ENCODE measurements at regions not wholly inside any gene's neighbourhood (a gene's known extent, or its start where the extent isn't known, plus 50 kb on each side); places are given as distances from the start of the nearest gene placed in this dataset.

GRCh38 chr18:55038162-55038561 lies 78.9 kb upstream of the CCDC68 start (continued):
- TF ChIP-seq ZFP3 (tag by site-specific recombination; IDR thresholded peaks at IDR 0.05; ENCODE audit: low read depth), result no peak
- no peak for TF ChIP-seq SCRT1 (tag by site-specific recombination; IDR thresholded peaks at IDR 0.05; ENCODE audit: borderline replicate concordance)
- no peak for TF ChIP-seq ZNF426 (tag by site-specific recombination; IDR thresholded peaks at IDR 0.05)
- TF ChIP-seq GLI4 (tag by site-specific recombination; IDR thresholded peaks at IDR 0.05), result no peak
- no peak for TF ChIP-seq ZNF776 (tag by site-specific recombination; IDR thresholded peaks at IDR 0.05; ENCODE audit: borderline replicate concordance)
- no peak for TF ChIP-seq SCRT2 (tag by site-specific recombination; IDR thresholded peaks at IDR 0.05)
- TF ChIP-seq ZNF214 (tag by site-specific recombination; IDR thresholded peaks at IDR 0.05; ENCODE audit: borderline replicate concordance), result no peak

- POLR2A ChIA-PET, result no interaction called here
- TF ChIP-seq ZFP41 (tag by site-specific recombination; IDR thresholded peaks at IDR 0.05; ENCODE audit: borderline replicate concordance), result no peak
- no peak for TF ChIP-seq INSM2 (tag by site-specific recombination; IDR thresholded peaks at IDR 0.05)
- TF ChIP-seq GLIS2 (tag by site-specific recombination; IDR thresholded peaks at IDR 0.05), result no peak
- TF ChIP-seq SCRT2 (tag by site-specific recombination; IDR thresholded peaks at IDR 0.05), result no peak
- TF ChIP-seq ZNF184 (tag by site-specific recombination; IDR thresholded peaks at IDR 0.05), result no peak
- no peak for TF ChIP-seq ZNF138 (tag by site-specific recombination; IDR thresholded peaks at IDR 0.05; ENCODE audit: borderline replicate concordance)
- no peak for TF ChIP-seq ZNF132 (tag by site-specific recombination; IDR thresholded peaks at IDR 0.05; ENCODE audit: borderline replicate concordance)
- no peak for TF ChIP-seq ZNF146 (tag by site-specific recombination; IDR thresholded peaks at IDR 0.05)
- TF ChIP-seq ZNF148 (tag by site-specific recombination; IDR thresholded peaks at IDR 0.05; ENCODE audit: borderline replicate concordance), result no peak
- no peak for TF ChIP-seq SETDB1 (IDR thresholded peaks at IDR 0.05; ENCODE audit: insufficient read length, low read length)
- TF ChIP-seq ZNF280C (tag by site-specific recombination; IDR thresholded peaks at IDR 0.05), result no peak
- no peak for TF ChIP-seq ZNF23 (tag by site-specific recombination; IDR thresholded peaks at IDR 0.05; ENCODE audit: borderline replicate concordance)
- Histone ChIP-seq H3K9me3 (ENCODE audit: control insufficient read depth, insufficient read depth, low read depth, low read length) (no peaks in the 10 kb centered on the region), H3K4me1 (ENCODE audit: control insufficient read depth, insufficient read depth, low read length) (no peaks in the 10 kb centered on the region), H3K27ac (ENCODE audit: extremely low read depth, low read depth, low read length) (no peak overlapping the region), H3K36me3 (ENCODE audit: control insufficient read depth in 2 of 2, insufficient read depth in 1 of 2, low read length in 2 of 2) (no peaks in the 10 kb centered on the region), H3K4me3 (ENCODE audit: low read depth, low read length) (no peak overlapping the region)
- CTCF ChIA-PET, result no interaction called here
Observed at GRCh38 chr18:55034742-55035141, 75.5 kb upstream of the CCDC68 start.

- Histone ChIP-seq H3K27ac (ENCODE audit: extremely low read depth, low read depth, low read length) (no peak overlapping the region), H3K4me3 (ENCODE audit: low read depth, low read length) (no peak overlapping the region), H3K36me3 (ENCODE audit: control insufficient read depth in 2 of 2, insufficient read depth in 1 of 2, low read length in 2 of 2) (no peaks in the 10 kb centered on the region), H3K4me1 (ENCODE audit: control insufficient read depth, insufficient read depth, low read length) (no peaks in the 10 kb centered on the region), H3K9me3 (ENCODE audit: control insufficient read depth, insufficient read depth, low read depth, low read length) (no peaks in the 10 kb centered on the region)
- ChIA-PET POLR2A (no interaction called here), CTCF (interaction anchor here (0.8 kb wide), 1 partner anchor 26 kb away, joined by 3 read pairs; no protein-coding TSS in a partner anchor)
- TF ChIP-seq ZBTB21 (tag by site-specific recombination; IDR thresholded peaks at IDR 0.05) (no peak), ZNF549 (tag by site-specific recombination; IDR thresholded peaks at IDR 0.05) (no peak), GLI4 (tag by site-specific recombination; IDR thresholded peaks at IDR 0.05) (no peak), ZNF837 (tag by site-specific recombination; IDR thresholded peaks at IDR 0.05) (no peak), ELK4 (IDR thresholded peaks at IDR 0.05; ENCODE audit: borderline replicate concordance, low read depth, low read length) (no peak), TSHZ1 (tag by site-specific recombination; IDR thresholded peaks at IDR 0.05; ENCODE audit: borderline replicate concordance) (no peak)
Observed at GRCh38 chr18:55031979-55032378, 72.7 kb upstream of the CCDC68 start.

Data from HEK293 (cell line).